ENCODE measurements at regions not wholly inside any gene's neighbourhood (a gene's known extent, or its start where the extent isn't known, plus 50 kb on each side); places are given as distances from the start of the nearest gene placed in this dataset.

GRCh38 chr1:37186246-37186756 lies 152.0 kb upstream of the GRIK3 start:
- ChIA-PET CTCF (no interaction called here), POLR2A (no interaction called here)
- Histone ChIP-seq H3K4me3 (ENCODE audit: low read depth, low read length) (no peak overlapping the region), H3K36me3 (ENCODE audit: control insufficient read depth in 2 of 2, insufficient read depth in 1 of 2, low read length in 2 of 2) (no peaks in the 10 kb centered on the region), H3K4me1 (ENCODE audit: control insufficient read depth, insufficient read depth, low read length) (no peaks in the 10 kb centered on the region), H3K27ac (ENCODE audit: extremely low read depth, low read depth, low read length) (no peak overlapping the region), H3K9me3 (ENCODE audit: control insufficient read depth, insufficient read depth, low read depth, low read length) (no peaks in the 10 kb centered on the region)
- TF ChIP-seq, protein P1, sequence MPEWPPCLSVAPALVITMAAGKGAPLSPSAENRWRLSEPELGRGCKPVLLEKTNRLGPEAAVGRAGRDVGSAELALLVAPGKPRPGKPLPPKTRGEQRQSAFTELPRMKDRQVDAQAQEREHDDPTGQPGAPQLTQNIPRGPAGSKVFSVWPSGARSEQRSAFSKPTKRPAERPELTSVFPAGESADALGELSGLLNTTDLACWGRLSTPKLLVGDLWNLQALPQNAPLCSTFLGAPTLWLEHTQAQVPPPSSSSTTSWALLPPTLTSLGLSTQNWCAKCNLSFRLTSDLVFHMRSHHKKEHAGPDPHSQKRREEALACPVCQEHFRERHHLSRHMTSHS (tag by site-specific recombination; IDR thresholded peaks at IDR 0.05), result no peak
- TF ChIP-seq ZNF645 (tag by site-specific recombination; IDR thresholded peaks at IDR 0.05) (no peak), ZNF248 (tag by site-specific recombination; IDR thresholded peaks at IDR 0.05) (no peak)

GRCh38 chr1:37189111-37189510 lies 154.8 kb upstream of the GRIK3 start:
- Histone ChIP-seq H3K27ac (ENCODE audit: extremely low read depth, low read depth, low read length) (no peak overlapping the region), H3K36me3 (ENCODE audit: control insufficient read depth in 2 of 2, insufficient read depth in 1 of 2, low read length in 2 of 2) (no peaks in the 10 kb centered on the region), H3K9me3 (ENCODE audit: control insufficient read depth, insufficient read depth, low read depth, low read length) (no peaks in the 10 kb centered on the region), H3K4me1 (ENCODE audit: control insufficient read depth, insufficient read depth, low read length) (no peaks in the 10 kb centered on the region), H3K4me3 (ENCODE audit: low read depth, low read length) (no peak overlapping the region)
- ChIA-PET CTCF (no interaction called here), POLR2A (no interaction called here)
- TF ChIP-seq HOXD13 (CRISPR knock-in tag; IDR thresholded peaks at IDR 0.05; ENCODE audit: borderline replicate concordance) (no peak), ZNF555 (tag by site-specific recombination; conservative IDR thresholded peaks at IDR 0.05) (no peak), ZNF138 (tag by site-specific recombination; IDR thresholded peaks at IDR 0.05; ENCODE audit: borderline replicate concordance) (no peak), RBAK (tag by site-specific recombination; IDR thresholded peaks at IDR 0.05) (no peak), ZNF621 (tag by site-specific recombination; IDR thresholded peaks at IDR 0.05) (no peak), SP7 (tag by site-specific recombination; IDR thresholded peaks at IDR 0.05) (no peak), ZNF16 (tag by site-specific recombination; IDR thresholded peaks at IDR 0.05; ENCODE audit: low read depth) (no peak), ZNF518A (tag by site-specific recombination; conservative IDR thresholded peaks at IDR 0.05; ENCODE audit: low read depth) (no peak), SCRT1 (tag by site-specific recombination; IDR thresholded peaks at IDR 0.05; ENCODE audit: borderline replicate concordance) (no peak), ZBTB49 (tag by site-specific recombination; IDR thresholded peaks at IDR 0.05; ENCODE audit: low read depth) (no peak), ZNF302 (tag by site-specific recombination; IDR thresholded peaks at IDR 0.05; ENCODE audit: low read depth) (no peak), BCL11B (tag by site-specific recombination; IDR thresholded peaks at IDR 0.05; ENCODE audit: low read depth) (no peak), ZNF610 (tag by site-specific recombination; IDR thresholded peaks at IDR 0.05; ENCODE audit: borderline replicate concordance) (no peak), MZF1 (tag by site-specific recombination; IDR thresholded peaks at IDR 0.05; ENCODE audit: borderline replicate concordance) (no peak), ZNF707 (tag by site-specific recombination; IDR thresholded peaks at IDR 0.05) (no peak)
- TF ChIP-seq, protein P2, sequence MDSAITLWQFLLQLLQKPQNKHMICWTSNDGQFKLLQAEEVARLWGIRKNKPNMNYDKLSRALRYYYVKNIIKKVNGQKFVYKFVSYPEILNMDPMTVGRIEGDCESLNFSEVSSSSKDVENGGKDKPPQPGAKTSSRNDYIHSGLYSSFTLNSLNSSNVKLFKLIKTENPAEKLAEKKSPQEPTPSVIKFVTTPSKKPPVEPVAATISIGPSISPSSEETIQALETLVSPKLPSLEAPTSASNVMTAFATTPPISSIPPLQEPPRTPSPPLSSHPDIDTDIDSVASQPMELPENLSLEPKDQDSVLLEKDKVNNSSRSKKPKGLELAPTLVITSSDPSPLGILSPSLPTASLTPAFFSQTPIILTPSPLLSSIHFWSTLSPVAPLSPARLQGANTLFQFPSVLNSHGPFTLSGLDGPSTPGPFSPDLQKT (IDR thresholded peaks at IDR 0.05; ENCODE audit: borderline replicate concordance, low read depth, low read length), result no peak
- TF ChIP-seq, protein P3, sequence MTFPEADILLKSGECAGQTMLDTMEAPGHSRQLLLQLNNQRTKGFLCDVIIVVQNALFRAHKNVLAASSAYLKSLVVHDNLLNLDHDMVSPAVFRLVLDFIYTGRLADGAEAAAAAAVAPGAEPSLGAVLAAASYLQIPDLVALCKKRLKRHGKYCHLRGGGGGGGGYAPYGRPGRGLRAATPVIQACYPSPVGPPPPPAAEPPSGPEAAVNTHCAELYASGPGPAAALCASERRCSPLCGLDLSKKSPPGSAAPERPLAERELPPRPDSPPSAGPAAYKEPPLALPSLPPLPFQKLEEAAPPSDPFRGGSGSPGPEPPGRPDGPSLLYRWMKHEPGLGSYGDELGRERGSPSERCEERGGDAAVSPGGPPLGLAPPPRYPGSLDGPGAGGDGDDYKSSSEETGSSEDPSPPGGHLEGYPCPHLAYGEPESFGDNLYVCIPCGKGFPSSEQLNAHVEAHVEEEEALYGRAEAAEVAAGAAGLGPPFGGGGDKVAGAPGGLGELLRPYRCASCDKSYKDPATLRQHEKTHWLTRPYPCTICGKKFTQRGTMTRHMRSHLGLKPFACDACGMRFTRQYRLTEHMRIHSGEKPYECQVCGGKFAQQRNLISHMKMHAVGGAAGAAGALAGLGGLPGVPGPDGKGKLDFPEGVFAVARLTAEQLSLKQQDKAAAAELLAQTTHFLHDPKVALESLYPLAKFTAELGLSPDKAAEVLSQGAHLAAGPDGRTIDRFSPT (tag by site-specific recombination; IDR thresholded peaks at IDR 0.05), result no peak

All from HEK293 (cell line).